Stimulated activated CD8-positive, alpha-beta memory T cell treated with anti-CD3 and anti-CD28 coated beads, Interleukin-2, amount 100 ng/mL, for 48 hours (primary cell): ENCODE measurements at regions not wholly inside any gene's neighbourhood (a gene's known extent, or its start where the extent isn't known, plus 50 kb on each side); places are given as distances from the start of the nearest gene placed in this dataset.

Experiments used
- DNase-seq, 2 donors: peaks; one replicate each; pipeline ENCODE4 v3.0.0-alpha.2; 2020; ENCODE audit warnings: low read depth in 2 of 2

GRCh38 chr12:63250486-63250885 lies 99.5 kb upstream of the AVPR1A start:
- no peak for DNase-seq

DNA sequence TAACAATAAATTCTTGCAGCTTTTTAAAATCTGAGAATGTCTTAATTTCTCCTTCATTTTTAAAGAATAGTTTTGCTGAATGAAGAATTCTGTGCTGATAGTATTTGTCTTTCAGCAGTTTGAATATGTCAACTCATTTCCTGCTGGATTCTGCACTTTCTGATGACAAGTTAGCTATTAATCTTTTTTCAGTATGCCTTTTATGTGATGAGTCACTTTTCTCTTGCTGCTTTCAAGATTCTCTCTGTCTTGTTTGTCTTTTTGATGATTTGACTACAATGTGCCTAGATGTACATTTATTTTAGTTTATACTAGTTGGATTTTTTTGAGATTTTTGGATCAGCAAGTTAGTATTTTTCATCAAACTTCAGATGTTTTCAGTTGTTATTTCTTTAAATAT lies 87.9 kb upstream of the AVPR1A start:
- DNase-seq, result no peak

DNA sequence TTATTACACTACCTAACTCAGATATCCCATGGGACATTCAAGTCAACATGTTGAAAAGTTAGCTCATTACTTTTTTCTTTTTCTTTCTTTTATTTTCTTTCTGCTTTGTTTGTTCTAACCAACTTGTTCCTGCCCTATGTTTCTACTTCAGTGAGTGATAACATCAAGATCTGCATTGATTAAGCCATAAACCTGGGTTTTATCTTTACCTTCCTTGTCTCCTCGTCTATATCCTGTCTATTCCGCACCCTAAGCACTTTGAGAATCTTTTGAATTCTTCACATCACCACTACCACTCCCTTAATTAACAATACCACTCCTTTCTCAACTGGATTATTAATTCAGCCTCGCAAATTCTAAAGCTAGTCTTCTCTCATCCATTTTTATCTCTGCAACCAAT lies 81.9 kb upstream of the AVPR1A start:
- DNase-seq, result no peak

DNA sequence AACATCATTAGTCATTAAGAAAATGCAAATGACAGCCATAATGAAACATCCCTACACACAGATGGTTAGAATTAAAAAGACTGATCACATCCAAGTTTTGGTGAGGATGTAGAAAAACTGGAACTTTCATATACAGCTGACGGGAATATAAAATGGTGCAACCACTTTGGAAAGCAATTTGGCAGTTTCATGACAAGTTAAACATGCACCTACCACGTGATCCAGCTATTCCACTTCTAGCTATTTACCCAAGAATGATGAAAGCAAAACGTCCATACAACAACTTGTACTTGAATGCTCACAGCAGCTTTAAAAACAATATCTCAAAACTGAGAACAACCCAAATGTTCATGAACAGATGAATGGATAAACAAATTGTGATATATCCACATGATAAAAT lies 77.9 kb upstream of the AVPR1A start:
- no peak for DNase-seq

GRCh38 chr12:63226792-63227463 lies 75.9 kb upstream of the AVPR1A start:
- DNase-seq, result no peak

DNA sequence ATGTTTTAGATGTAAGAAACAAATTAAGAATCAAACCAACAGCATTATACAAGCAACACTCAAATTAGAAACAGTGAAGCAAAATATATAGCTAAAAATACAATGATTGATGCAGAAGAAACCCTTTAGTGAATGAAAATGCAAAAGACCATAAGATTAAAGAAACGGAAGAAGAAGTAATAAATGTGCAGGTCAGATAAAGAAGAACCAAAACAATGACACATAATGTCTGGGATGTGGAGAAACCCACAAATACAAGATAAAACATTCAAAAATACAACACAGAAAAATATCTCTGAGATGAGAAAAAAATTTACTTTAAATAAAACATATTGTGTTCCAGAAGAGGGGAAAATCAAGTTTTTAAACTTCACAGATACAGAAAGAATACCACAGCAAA lies 73.4 kb upstream of the AVPR1A start:
- DNase-seq, result no peak

DNA sequence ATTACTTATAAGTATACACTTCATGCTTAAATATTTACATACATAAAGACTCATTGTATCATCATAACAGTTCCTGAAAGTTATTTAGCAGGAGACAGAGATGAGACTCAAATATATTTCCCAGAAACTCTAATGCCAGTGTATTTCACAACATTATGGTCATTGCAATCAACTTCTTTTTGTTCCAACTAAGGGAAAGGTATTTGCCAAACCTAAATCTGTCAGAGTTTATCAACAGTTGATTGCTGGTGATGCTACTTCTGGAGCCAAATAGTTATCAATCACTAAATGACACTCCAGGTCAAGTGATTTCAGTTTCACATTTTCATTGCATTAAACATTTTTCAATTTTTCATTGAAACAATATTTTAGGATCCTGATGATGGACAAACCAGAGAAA lies 72.1 kb upstream of the AVPR1A start:
- no peak for DNase-seq

DNA sequence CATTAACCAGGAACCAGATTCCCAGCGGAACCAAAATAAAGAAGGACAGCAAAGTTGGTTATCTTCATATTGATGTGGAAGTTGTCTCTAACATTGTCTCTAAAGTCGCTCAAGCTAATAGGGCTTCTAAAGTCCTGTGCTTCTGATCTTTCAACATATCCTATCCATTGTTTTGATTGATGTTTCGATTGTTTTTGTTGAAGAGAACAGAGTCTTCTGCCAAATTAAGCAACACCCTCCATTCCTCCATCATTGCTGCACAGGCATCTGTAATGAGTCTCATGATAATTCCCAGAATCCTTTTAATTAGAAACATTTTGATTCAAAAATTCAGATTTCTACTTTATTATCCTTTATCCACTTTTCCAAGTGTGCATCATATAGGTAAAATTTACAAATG lies 71.6 kb upstream of the AVPR1A start:
- DNase-seq, result no peak

DNA sequence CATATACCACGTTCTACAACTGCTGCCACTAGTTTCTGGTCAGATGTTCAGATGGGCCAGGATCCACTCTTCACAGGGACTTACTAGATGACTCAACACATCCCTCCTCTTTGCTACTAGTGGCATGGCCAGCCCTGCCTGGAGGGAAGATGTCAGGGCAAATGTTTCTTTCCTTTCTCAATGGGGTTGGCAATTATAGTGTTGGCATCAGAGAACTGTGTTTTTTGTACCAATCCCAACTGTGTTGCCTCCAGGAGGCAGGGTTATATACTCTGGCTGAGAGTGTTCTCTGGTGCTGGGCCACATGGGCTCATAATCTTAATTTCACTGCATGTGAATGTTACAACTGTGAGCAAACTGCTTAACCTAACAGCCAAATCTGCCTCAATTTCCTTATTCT lies 69.9 kb upstream of the AVPR1A start:
- no peak for DNase-seq

DNA sequence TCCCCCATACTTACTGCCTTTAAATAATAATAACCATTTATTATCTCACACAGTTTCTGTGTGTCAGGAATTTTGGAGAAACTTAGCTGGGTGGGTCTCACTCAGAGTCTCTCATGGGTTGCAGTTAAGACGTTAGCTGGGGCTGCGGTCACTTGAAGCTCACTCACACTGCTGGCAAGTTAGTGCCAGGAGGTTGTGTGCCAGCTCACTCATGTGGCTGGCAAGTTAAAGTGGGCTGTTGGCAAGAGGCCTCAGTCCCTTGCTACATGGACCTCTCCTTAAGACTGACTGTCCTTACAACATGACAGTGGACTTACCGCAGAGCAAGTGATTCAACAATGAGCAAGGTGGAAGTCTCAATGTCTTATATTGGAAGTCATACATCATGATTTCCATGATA lies 61.3 kb upstream of the AVPR1A start:
- no peak for DNase-seq

GRCh38 chr12:63208956-63209355 lies 58.0 kb upstream of the AVPR1A start:
- no peak for DNase-seq

- DNase-seq, result no peak
These were observed 55.9 kb upstream of the AVPR1A start for GRCh38 chr12:63206909-63207308.

DNA sequence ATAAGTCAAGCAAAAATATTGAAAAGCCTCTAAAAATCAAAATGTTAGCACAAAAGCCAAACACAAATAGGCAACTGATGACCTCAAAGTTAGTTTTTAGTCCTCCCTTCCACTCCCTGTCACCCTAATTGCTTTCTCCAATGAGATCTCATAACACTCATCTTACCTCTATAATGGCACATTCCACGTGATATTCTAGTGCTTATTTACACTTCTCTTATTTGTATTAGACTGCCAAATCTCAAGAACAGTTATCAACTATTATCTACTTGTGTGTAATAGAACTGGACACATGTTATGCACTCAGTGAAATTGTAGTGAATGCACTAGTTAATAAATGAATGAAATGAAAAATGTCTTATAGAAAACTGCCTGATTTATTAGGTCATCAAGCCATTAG lies 55.5 kb upstream of the AVPR1A start:
- DNase-seq, result no peak
